Small intestine (tissue), 7 donors: ENCODE measurements at regions not wholly inside any gene's neighbourhood (a gene's known extent, or its start where the extent isn't known, plus 50 kb on each side); places are given as distances from the start of the nearest gene placed in this dataset.
"Not testable (repeated sequence)": the region's sequence is repeated elsewhere in the genome, so short reads cannot be mapped to it uniquely, and the experiment has no call there.

Source experiments
- DNase-seq, 2 donors: peaks; one replicate each; pipeline versions ENCODE4 v3.0.0 to v3.0.0-alpha.2; 2013
- FAIRE-seq: peaks from 2 replicates; lab custom pipeline; 2012; peaks lifted over from hg19 to GRCh38; lab: Jason Lieb, UNC
- H3K27ac ChIP-seq, 3 donors: one replicate each; pipeline ENCODE4 v1.5.1; 2013; ENCODE audit warnings: low read length in 2 of 3, mild to moderate bottlenecking in 2 of 3, control low read depth in 1 of 3, inconsistent platforms in 1 of 3, low read depth in 1 of 3, moderate library complexity in 1 of 3
- H3K27me3 ChIP-seq, 3 donors: one replicate each; pipeline ENCODE4 v1.6.1; 2013; ENCODE audit warnings: low read length in 3 of 3, inconsistent platforms in 1 of 3; ENCODE audit not compliant: control insufficient read depth in 3 of 3, insufficient read depth in 3 of 3
- H3K36me3 ChIP-seq, 3 donors: one replicate each; pipeline ENCODE4 v1.6.1; 2013; ENCODE audit warnings: low read length in 3 of 3, inconsistent platforms in 1 of 3, low read depth in 1 of 3, mild to moderate bottlenecking in 1 of 3, moderate library complexity in 1 of 3; ENCODE audit not compliant: control insufficient read depth in 3 of 3, insufficient read depth in 2 of 3
- H3K4me1 ChIP-seq, 3 donors: one replicate each; pipeline ENCODE4 v1.6.1; 2013; ENCODE audit warnings: low read length in 2 of 3, inconsistent platforms in 1 of 3, low read depth in 1 of 3, mild to moderate bottlenecking in 1 of 3, moderate library complexity in 1 of 3; ENCODE audit not compliant: control insufficient read depth in 3 of 3, insufficient read depth in 2 of 3
- H3K4me3 ChIP-seq, 3 donors: one replicate each; pipeline ENCODE4 v1.5.1; 2013; ENCODE audit warnings: low read length in 3 of 3, control low read depth in 1 of 3, inconsistent platforms in 1 of 3, low read depth in 1 of 3, mild to moderate bottlenecking in 1 of 3, moderate library complexity in 1 of 3
- H3K9me3 ChIP-seq, 2 donors: one replicate each; pipeline ENCODE4 v1.6.1; 2013; ENCODE audit warnings: low read depth in 1 of 2, low read length in 1 of 2; ENCODE audit not compliant: control insufficient read depth in 2 of 2, insufficient read depth in 1 of 2
- WGBS, 3 donors: extraction: QIAGEN DNeasy Blood & Tissue Kit; methylation state at CpG; one replicate each; pipeline ENCODE4 v1.1.7; 2013; 5-methylcytosine and 5-hydroxymethylcytosine counted together
- donor health status: healthy with polysubstance abuse.
- donor health status: control.
- donor health status: control.
- donor health status: Bipolar disorder and iron deficiency.
- donor health status: healthy.

DNA sequence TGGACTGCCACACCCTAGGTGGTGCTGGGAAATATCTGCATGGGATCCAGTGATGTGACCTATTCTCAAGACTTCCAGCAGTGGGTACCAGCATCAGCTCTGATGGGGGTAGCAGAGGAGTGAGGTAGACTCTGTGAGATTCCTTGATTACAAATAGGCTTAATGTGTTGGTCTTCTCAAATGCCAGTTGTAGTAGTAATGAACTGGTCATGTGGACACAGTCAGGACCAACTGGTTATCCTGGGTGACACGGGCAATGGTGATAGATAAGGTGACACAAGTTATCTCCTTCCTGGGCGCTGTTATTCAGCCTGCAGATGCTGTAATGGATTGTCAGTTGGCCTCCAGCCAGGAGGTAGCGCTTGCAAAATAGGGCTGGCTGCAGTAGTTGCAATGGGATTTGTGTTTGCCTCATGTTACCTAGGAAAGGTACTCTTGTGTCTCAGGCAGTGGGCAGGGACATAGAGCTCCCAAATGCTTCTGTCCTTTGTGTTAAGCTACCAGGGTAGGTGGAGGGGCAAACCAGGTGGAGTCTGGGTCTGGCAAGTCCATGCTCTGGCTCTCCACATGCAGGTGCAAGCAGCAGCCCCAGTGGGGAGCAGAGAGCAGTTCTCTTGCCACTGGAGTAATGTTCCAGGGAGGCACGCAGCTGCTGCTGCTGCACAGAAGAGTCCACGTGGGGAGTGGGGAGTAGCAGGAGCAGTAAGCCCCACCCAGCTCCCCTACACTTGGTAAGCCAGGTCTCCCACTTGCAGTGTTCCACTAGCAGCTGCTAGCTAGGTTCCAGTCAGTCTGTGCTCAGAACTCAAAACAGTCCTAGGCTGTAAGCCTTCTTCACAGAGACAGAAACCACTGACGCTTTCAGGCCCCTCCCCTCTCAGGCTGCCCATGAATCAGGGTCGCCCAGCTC lies 505.4 kb upstream of the DDX18 start:
- H3K9me3 ChIP-seq, result no peaks in the 10 kb centered on the region
- WGBS, 3 donors, result 41 to 65% (median 55%) methylated on average over 7 of the region's 7 CpGs
- no peak for FAIRE-seq

DNA sequence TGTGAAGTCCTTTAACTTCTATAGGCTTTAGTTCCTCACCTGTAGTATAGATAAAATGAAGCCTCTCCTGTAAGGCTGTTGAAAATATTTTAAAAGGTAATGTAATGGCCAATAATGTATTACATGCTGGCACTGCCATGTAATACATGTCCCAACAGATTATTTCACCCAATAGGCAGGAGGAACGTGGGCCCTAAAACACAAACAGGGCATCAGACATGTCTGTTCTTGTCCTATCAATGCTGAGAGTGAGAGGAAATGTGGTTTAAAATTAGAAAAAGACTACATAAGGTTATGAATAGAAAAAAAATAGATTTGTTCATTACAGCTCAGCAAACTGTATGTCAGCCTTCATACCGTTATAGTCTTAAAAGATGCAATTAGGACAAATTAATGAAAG lies 492.7 kb upstream of the DDX18 start:
- 73 to 86% (median 75%) methylated on average over 2 of the region's 2 CpGs for WGBS, 3 donors

More for the DNA sequence above, 505.4 kb upstream of the DDX18 start:
- no peak for DNase-seq
- no peaks in the 10 kb centered on the region for H3K27me3 ChIP-seq
- no peaks in the 10 kb centered on the region for H3K4me1 ChIP-seq
- H3K36me3 ChIP-seq, result no peaks in the 10 kb centered on the region
- H3K4me3 ChIP-seq, result no peak overlapping the region
- no peak overlapping the region for H3K27ac ChIP-seq

GRCh38 chr2:117323331-117323730 lies 491.2 kb upstream of the DDX18 start:
- no peak overlapping the region for H3K27ac ChIP-seq
- H3K36me3 ChIP-seq, result no peaks in the 10 kb centered on the region
- H3K27me3 ChIP-seq, result no peaks in the 10 kb centered on the region
- no peak overlapping the region for H3K4me3 ChIP-seq
- 50 to 67% (median 56%) methylated on average over 8 of the region's 8 CpGs for WGBS, 3 donors
- no peaks in the 10 kb centered on the region for H3K4me1 ChIP-seq
- no peaks in the 10 kb centered on the region for H3K9me3 ChIP-seq
- DNase-seq (no peak), FAIRE-seq (no peak)

More for the DNA sequence above, 492.7 kb upstream of the DDX18 start:
- no peak overlapping the region for H3K27ac ChIP-seq
- no peaks in the 10 kb centered on the region for H3K4me1 ChIP-seq
- FAIRE-seq (no peak), DNase-seq (no peak)
- no peaks in the 10 kb centered on the region for H3K36me3 ChIP-seq
- no peaks in the 10 kb centered on the region for H3K9me3 ChIP-seq
- no peak overlapping the region for H3K4me3 ChIP-seq
- no peaks in the 10 kb centered on the region for H3K27me3 ChIP-seq

DNA sequence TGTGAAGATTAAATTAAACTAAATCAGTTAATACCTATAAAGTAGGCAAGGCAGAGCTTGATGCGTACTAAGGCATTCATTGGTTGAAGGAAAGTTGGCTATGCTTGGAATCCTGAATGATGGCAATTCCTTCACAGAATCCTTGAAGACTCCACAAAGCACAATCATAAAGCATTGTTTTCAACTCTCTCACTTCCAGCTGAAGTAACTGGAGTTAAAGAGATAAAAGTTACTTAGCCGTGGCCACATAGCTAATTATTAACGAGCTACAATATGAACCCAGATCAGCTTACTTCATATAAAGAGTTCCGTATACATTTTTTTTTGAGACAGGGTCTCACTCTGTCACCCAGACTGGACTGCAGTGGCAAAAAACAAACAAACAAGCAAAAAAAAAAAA lies 483.9 kb upstream of the DDX18 start:
- no peaks in the 10 kb centered on the region for H3K9me3 ChIP-seq
- WGBS, 3 donors, result 6 to 58% (median 31%) methylated on average over 4 of the region's 4 CpGs
- H3K36me3 ChIP-seq, result no peaks in the 10 kb centered on the region
- peak; percentile 20 to 34 for DNase-seq
- FAIRE-seq, result no peak
- no peak overlapping the region for H3K27ac ChIP-seq
- H3K4me3 ChIP-seq, result no peak overlapping the region
- H3K27me3 ChIP-seq, result no peaks in the 10 kb centered on the region
- H3K4me1 ChIP-seq, result peaks cover 0 to 2% (median 0%) of the 10 kb centered on the region in 3 donors

DNA sequence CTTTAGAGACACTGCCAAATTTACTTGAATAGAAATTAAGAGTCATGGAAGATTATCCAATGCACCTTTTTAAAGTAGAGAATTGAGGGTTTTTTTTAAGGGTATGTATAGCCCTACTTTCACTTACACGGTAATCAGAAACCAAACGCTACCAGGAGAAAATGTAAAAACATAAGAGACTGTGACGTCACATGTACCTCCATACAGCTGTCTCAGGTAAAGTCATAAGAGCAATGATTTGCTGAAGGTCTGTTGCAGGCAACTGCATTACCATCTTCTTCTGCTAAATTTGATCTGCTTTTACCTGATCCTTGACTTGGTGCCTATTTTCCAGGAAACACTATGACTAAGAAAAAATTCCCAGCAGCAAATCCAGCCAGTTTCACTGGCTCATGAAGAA lies 478.5 kb upstream of the DDX18 start:
- FAIRE-seq, result no peak
- Histone ChIP-seq H3K27ac (no peak overlapping the region), H3K4me3 (no peak overlapping the region), H3K4me1 (no peaks in the 10 kb centered on the region), H3K27me3 (no peaks in the 10 kb centered on the region), H3K36me3 (no peaks in the 10 kb centered on the region), H3K9me3 (no peaks in the 10 kb centered on the region)
- no peak for DNase-seq
- 92 to 96% (median 95%) methylated on average over 3 of the region's 3 CpGs for WGBS, 3 donors

DNA sequence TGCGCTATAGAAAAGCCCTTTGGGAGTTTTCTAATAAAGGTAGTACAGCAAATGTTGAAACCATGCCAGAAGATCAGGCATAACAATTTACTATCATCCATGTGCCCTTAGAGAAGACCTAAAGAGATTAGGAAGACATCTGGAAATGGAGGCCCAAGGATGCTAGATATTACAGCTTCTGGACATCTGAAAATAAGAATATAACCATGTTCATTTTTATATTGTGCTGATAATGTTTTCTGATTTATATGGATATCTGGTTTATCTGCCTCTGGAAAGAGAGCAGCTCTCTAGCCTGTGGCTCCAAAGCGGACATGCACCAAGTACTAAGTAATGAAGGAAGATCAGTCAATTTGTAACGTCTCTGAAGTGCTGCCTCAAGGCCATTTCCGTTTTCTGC lies 478.0 kb upstream of the DDX18 start:
- DNase-seq (no peak), FAIRE-seq (no peak)
- H3K4me3 ChIP-seq, result no peak overlapping the region
- no peaks in the 10 kb centered on the region for H3K36me3 ChIP-seq
- WGBS, 3 donors, result 53 to 60% (median 57%) methylated on average over 4 of the region's 4 CpGs
- H3K9me3 ChIP-seq, result no peaks in the 10 kb centered on the region
- H3K27ac ChIP-seq, result no peak overlapping the region
- H3K4me1 ChIP-seq, result no peaks in the 10 kb centered on the region
- no peaks in the 10 kb centered on the region for H3K27me3 ChIP-seq

DNA sequence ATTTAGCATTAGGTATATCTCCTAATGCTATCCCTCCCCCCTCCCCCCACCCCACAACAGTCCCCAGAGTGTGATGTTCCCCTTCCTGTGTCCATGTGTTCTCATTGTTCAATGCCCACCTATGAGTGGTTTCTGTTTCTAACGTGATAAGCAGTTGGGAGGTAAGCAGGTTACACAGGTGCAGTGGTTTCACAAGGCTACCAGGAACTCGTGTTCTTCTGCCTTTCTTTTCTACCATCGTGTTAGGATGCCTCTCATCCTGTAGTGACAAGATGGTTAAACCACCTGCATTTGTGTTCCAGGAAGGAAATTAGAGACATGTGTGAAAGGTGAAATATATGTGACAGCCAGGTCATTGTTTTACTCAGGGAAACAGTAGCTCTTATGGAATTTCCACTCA lies 476.5 kb upstream of the DDX18 start:
- not testable (repeated sequence) for FAIRE-seq, H3K4me3 ChIP-seq, DNase-seq, H3K27ac ChIP-seq, H3K36me3 ChIP-seq, H3K27me3 ChIP-seq, H3K4me1 ChIP-seq, H3K9me3 ChIP-seq
- 46 to 60% (median 48%) methylated on average over 3 of the region's 3 CpGs for WGBS, 3 donors

DNA sequence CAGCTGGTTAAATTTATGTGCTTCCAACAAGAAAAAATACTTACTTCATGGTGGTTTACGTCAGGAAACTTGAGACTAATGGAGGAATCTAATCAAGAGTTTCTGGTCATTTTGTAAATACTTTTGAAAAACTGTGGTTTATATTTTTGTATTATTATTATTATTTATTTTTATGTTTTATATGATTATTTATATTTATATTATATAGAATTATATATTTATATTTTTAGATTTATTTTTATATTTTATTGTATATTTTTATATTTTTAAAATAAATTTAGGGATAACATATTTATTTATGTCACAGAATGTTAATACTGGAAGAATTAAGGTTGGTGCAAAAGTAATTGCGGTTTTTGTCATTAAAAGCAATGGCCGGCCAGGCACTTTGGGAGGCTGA lies 474.5 kb upstream of the DDX18 start:
- FAIRE-seq, result peak; percentile 85
- no peak for DNase-seq
- Histone ChIP-seq H3K4me3 (no peak overlapping the region), H3K9me3 (no peaks in the 10 kb centered on the region), H3K27me3 (no peaks in the 10 kb centered on the region), H3K36me3 (no peaks in the 10 kb centered on the region), H3K27ac (no peak overlapping the region), H3K4me1 (no peaks in the 10 kb centered on the region)
- 78 to 89% (median 80%) methylated on average over 3 of the region's 3 CpGs for WGBS, 3 donors
